Frontal cortex (tissue), 3 donors: ENCODE measurements at regions not wholly inside any gene's neighbourhood (a gene's known extent, or its start where the extent isn't known, plus 50 kb on each side); places are given as distances from the start of the nearest gene placed in this dataset.
"Not testable (repeated sequence)": the region's sequence is repeated elsewhere in the genome, so short reads cannot be mapped to it uniquely, and the experiment has no call there.

Source experiments
- DNase-seq, 2 donors: peaks; one replicate each; pipeline ENCODE4 v3.0.0; 2012; ENCODE audit warnings: low spot score in 2 of 2
- FAIRE-seq: peaks from 2 replicates; lab custom pipeline; 2012; peaks lifted over from hg19 to GRCh38; lab: Jason Lieb, UNC
- donor health status: control.
- donor health status: control.
- donor health status: control.

DNA sequence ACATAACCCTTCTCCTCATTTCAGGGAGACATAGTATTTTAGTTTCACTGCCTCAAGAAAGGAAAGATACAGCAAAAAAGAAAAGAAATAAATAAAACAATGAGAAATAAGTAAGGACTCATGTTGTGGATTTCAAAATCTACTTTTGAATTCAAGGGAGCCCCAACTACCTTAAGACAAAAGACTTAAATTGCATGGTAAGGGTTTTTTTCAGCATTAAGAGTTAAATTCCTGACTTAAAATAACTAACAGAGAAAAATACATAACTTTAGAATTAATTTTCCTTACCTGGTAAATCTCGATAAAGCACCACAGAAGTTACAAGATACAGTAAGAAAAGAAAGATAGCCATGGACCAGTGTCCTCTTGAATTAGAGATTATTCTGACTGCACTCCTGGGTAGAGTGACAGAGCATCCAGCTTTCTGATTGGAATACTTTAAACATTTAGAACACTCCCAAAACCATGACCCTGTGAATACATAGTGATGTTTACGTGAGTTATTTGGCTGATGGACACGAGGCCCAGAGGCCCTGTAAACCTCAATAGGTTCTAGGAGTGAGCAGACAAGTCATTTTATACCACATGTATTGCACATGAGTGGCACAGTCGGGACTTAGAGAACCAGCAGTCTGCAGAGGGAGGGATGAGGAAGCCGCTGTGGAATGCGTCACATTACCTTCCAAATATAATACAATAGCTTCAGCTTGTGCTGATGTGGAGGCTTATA, 292.5 kb upstream of the SEMA3C start:
- DNase-seq (no peak), FAIRE-seq (no peak)

DNA sequence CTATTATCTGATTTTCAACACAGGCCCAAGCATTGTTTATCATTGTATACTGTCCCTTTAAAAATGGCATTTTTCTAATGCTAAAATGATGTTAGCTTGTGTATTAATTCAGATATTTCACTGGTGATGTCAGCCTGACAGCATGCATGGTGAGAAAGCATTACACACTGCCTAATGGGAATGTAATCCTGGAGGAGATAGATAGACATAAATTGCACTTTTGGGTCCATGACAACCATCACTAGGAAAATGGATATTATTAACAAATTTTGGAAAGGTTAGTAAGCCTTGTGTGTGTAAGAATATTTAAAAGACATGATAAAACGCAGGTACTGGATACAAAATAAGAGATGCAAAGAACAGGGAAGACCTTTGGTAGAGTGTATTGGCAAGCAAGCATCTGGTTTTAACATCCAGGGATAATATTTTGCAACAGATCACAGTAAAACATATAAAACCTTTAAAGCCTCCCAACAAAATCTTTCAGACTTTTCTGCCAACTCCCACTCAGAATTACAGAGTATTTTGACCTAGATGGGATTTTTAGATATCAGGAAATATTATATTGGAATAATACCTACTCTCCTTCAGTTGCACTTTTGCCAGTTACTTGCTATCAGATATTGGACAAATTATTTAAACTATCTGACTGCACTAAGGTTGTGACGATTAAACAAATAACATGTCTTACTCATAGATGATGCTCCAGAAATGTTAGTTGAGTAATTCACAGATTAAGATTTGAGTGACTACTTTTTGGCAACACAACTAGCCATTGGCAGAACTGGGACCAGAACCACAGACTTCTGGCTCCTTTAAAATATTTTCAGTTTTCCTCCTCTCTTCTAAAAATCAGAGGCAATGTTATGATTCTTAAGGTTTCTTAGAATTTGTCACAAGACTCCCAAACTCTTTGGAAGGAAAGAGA, 291.6 kb upstream of the SEMA3C start:
- FAIRE-seq (no peak), DNase-seq (no peak)

DNA sequence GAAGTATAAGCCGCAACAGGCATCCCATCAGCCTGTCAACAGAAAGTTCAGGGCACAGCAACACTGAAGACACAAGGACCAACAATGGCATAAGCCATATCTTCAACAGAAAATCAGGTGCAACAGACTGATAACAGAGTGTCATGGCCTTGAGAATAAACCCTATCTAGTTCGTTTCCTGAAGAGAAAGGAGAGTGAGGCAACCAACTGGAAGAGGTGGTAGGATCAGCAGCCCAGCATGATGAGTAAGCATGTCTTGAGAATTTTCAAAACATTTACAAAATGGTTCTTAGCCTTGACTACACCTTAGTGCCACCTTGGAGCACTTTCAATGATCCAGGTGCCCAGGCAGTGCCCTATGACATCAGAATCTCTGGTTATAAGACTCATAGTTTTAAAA, 290.2 kb upstream of the SEMA3C start:
- no peak for DNase-seq
- no peak for FAIRE-seq

DNA sequence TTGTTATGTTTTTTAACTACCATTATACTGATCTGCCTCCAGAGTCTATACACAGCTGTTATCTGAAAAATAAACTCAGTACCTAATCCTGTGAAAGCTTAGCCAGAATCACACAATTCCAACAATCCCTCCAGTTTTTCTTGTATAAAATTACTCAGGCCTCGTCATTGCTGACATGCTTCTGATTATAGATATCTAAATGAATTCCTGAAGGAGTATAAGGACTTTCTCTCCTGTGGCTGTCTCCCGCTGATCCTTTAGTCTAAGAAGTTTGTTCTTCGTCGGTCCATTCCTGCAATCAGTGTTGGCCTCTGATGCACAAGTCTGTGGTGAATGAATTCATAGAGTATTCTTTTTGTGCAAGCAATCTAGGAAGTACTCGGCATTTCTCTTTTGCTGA, 288.9 kb upstream of the SEMA3C start:
- FAIRE-seq = no peak
- no peak for DNase-seq

DNA sequence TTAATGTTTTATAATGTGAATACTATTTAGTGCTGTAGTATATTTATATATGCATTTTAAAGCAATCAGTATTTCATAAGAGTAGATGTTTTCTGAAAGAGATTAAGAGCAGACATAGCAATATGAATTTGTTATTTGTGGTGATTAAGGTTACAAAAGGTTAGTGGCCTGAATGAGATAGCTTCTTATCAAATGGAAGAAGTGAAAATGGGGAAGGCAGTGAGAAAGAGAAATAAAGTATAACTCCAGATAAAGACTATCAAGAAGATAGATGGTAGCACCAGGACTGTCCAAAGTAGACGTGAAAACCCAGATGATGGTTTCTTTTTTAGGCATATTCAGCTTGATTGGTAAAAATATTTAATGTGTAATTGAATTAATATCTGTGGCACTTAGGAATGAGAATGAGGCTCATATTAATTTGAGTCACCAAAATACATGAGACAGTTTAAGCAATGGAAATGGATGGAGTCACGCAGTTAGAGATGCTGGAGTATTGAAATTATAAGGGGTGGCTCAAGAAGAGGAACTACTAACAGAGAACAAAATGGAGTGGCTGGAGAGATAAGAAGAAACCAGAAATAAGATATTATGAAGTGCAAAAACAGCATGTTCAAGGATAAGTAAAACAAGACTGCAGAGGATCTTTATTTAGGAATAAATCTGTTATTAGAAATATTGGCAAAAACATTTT, 288.0 kb upstream of the SEMA3C start:
- FAIRE-seq (no peak), DNase-seq (no peak)

DNA sequence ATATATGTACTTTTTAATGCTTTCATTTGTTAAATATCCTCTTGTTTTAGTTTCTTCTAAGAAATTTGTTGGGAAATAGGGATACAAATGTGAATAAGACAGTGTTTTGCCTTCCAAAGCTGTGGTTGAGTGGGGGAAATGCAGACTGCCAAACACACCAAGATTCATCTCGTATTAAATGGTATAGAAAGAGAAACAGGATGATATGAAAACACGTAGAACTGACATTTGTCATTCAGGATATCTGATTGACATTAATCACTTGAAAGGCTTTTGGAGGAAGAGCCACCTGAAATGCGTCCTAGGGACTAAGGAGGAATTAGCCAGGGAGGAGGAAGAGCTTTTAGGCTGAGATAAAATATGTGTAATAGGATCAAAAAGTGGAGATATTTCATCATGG, 287.4 kb upstream of the SEMA3C start:
- FAIRE-seq = no peak

DNA sequence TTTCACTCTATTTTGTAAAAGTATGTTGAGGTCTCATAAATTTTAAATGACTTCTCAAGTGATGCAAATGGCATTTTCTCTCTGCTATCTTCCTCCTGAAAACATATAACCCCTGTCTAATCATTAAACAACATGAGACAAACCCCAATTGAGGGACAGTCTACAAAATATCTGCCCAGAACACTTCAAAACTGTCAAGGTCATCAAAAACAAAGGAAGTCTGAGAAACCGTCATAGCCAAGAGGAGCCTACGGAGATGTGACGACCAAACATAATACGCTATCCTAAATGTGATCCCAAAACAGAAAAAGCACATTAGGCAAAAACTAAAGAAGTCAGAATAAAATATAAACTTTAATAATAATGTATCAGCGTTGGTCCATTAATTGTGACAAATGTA, 282.3 kb upstream of the SEMA3C start:
- FAIRE-seq = no peak
- DNase-seq = no peak

More for the DNA sequence above, 287.4 kb upstream of the SEMA3C start:
- no peak for DNase-seq

DNA sequence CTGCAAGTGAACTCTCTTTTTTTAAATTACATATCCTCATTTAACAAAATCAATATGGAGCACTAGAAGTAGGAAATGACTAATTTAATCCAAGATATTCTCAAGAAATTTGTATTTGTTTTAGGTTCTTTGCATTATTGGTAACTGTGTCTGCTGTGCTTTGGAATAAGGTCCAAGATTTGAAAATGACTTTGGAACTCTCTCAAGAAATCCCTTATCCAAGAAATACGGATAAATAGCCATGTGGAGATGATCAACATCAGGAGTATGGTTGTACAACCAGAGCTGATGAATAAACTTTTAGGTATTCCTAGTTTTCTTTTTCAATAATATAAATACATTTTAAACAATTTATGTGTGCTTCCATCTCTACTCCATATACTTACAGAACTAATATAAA, 279.9 kb upstream of the SEMA3C start:
- FAIRE-seq = no peak
- no peak for DNase-seq

DNA sequence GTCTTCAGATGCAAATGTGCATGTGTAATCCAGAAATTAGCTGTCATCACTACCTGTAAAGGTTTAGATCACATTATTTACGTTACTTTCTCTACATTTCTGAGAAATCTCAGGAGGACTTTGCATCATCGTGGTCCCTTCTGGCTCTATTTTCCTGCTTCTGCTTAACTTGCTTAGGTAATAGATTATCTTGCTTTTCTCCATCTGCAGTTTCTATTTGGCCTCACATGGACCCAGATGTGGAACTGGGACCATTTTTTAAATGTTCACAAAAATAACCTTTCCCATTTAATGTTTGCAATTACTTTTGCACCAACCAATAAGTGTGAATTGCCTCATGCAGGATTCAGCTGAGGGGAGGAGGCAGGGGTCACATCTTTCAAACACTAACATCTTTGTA, 278.4 kb upstream of the SEMA3C start:
- DNase-seq (no peak), FAIRE-seq (no peak)

DNA sequence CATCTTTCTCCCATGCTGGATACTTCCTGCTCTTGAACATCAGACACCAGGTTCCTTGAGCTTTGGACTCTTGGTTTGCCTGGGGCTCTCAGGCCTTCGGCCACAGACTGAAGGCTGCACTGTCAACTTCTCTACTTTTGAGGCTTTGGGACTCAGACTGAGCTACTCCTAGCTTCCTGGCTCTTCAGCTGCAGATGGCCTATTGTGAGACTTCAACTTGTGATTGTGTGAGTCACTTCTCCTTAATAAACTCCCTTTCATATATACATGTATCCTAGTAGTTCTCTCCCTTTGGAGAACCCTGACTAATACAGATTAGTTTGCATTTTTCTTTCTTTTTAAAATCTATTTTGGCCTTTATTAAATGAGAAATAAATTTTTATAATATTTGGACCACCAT, 276.2 kb upstream of the SEMA3C start:
- FAIRE-seq = no peak

DNA sequence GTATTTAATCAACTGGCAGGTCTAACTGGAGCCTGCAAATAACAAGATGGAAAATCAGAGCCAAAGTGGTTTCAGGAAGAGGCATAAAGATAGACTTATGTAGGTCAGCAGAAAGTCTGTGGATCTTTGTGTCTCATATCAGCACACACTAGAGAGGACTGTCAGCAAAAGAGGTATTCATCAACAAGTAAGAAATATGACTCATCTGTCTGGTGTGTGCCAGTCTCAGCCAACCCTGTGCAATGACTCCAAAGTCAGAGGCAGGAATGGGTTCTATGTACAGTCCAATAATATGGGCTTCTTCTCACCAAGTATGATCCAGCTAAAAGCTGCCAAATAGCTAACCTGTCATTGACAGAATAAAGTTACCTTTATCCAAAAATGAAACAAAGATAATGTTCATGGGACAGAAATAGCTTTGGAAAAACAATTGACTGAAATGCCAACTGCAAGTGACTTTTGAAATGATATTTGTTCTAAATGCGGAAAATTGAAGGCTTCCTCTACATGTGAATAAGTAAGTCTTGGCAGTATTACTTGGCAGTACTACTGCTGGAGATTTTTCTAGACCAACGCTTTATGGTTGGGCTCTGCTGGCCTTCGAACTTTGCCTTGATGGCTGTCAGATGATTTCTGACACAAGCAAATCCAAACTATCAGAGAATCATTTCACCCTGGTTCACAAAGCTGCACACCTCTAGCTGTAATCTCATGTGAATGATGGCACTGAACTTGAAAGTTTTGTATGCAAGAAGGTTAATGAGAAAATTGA, 272.3 kb upstream of the SEMA3C start:
- no peak for FAIRE-seq
- DNase-seq = no peak

More for the DNA sequence above, 276.2 kb upstream of the SEMA3C start:
- DNase-seq = no peak

DNA sequence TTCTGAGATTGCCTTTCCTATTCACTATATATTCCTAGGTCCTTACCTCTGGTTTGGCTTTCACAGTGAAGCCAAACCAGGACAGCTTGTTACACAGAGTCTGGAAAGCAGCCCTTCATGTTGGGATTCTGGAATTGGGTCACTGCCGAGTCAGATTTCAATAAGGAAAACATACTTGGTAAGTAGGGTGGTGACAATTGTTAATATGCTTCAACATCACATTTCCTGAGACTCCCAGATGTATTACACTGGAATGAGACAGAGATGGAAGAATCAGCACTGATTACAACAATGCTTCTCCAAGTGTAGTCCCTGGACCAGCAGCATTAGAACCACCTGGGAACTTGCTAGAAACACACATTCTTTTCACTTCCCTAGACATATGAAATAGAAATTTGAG, 268.9 kb upstream of the SEMA3C start:
- DNase-seq (no peak), FAIRE-seq (no peak)

DNA sequence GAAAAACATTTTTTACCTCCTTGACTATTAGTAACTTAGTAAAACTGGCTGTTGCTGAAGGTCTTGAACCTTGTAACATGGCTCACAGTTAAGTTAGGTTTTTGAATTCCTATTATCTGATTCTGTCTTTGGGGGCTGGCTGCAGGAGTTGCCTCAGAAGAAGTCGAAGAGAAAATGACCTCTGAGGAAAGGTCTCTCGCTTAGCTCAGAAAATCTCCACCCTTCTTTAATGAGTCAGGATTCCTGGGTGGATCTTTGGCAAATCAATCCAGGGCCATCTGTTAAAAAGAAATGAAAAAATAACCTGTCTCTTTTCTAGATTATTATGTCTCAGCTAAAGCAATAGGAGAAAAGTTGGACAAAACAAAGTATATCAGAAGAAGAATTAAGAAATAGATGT, 267.8 kb upstream of the SEMA3C start:
- FAIRE-seq (no peak), DNase-seq (no peak)

DNA sequence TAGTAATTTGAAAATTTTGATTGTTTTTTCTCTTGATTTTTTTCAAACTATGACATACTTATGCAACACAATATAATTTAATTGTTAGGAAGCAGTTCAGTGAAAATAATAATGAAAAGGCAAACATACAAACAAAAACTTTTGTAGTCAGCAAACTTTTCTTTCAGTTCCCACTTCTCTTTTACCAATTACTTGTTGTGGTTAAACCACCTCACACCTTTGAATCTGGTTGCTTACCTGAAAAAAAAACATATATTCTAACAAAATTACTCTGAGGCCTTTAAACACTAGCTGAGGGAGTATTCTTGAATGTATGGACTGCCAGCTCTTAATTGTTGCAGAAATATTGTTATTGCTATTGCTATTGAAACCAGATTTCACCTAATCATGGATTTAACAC, 266.2 kb upstream of the SEMA3C start:
- DNase-seq = no peak
- no peak for FAIRE-seq

DNA sequence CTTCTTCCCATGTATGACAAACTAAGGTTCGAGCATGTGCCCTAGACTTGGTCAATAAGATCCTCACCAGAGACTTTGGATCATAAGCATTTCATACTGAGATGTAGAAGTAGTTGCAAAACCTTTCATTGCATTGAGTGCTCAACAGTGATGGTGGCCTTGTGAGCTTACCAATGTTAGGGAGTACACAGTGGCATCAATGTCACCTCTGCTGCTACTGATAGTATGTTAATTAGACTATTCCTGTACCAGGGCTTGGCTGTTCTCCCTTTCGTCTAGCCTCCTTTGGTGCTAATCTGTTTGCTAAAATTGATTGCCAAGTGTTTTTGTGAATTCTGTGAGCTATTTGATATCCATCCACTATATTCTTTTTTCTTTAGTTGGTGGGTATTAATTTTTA, 264.5 kb upstream of the SEMA3C start:
- DNase-seq (no peak), FAIRE-seq (no peak)

DNA sequence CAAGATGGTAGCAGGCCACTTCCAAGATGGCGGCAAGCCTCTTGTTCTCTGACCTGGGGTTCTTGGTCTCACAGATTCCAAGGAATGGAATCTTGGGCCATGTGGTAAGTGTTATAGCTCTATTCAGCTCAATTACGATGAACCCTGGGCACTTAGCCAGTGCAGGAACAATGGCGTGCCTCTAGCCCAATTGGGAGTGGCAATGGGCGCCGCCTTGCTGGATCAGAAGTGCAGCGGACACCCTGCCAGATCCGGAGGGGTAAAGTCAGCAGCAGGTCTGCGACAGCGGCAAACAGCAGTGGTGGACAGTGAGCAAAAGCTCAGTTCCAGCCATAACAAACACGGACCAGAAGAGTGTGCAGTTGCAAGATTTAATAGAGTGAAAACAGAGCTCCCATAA, 263.2 kb upstream of the SEMA3C start:
- not testable (repeated sequence) for DNase-seq, FAIRE-seq

DNA sequence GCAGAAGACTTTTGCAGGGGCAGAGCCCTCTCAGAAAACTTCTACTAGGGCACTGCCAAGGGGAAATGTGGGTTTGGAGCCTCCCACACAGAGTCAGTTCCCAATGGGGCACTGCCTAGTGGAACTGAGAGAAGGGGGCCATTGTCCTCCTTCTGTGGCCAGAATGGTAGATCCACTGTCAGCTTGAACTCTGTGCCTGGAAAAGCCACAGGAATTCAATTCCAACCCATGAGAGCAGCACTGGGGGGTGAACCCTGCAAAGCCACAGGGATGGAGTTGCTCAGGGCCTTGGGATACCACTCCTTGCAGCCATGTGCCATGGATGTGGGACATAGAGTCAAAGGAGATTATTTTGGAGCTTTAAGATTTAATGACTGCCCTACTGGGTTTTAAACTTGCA, 262.2 kb upstream of the SEMA3C start:
- no peak for FAIRE-seq
- no peak for DNase-seq

DNA sequence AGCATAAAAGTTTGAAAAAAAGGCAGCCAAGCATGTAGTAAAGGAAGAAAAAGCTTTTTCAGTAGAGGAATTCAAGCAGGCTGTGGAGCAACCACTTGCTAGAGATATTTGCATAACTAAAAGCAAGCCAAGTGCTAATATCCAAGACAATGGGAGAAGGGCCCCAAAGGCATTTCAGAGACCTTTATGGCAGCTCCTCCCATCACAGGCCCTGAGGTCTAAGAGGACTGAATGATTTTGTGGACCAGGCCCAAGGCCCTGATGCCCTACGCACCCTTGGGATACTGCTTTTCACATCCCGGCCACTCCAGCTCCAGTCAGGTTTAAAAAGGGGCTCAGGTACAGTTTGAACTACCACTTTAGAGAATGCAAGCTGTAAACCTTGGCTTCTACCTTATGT, 261.7 kb upstream of the SEMA3C start:
- FAIRE-seq (no peak), DNase-seq (no peak)

DNA sequence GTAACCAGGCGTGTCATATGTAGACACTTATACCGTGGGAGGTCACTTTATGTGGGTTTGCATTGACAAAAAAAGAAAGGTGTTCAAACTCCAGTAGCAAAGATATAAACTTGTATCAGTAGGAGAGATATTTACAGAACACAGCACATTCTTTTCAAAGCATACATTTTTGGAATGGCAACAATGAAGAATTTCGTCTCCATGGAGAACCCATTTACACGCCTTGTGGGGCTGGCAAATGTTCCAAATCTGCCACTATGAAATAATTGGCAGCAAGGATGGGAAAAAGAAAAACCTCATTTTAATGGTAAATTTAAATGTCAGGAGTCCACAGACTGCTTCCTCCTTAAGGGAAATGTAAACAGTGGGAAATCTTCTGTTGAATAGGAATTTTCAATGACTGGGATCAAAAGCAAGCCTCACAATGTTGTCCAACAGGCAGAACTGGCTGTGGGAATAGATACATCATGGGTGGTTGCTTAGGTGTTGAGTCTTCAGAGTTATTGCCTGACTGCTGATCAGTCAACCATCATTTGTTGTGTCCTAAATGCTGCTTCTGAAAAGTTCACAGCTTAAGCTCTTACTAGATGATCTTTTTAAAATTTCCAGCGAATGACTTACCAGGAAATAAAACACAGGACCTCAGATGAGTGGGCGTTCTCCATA, 256.6 kb upstream of the SEMA3C start:
- DNase-seq = no peak
- no peak for FAIRE-seq
